HG02852 (cell line): ENCODE measurements at regions not wholly inside any gene's neighbourhood (a gene's known extent, or its start where the extent isn't known, plus 50 kb on each side); places are given as distances from the start of the nearest gene placed in this dataset.

Experiments
- ATAC-seq: cut with Tn5 transposase; IDR thresholded peaks from one replicate; pipeline ENCODE4 v1.9.1; 2021; ENCODE audit warnings: mild to moderate bottlenecking, moderate library complexity; ENCODE audit not compliant: unreplicated experiment

DNA sequence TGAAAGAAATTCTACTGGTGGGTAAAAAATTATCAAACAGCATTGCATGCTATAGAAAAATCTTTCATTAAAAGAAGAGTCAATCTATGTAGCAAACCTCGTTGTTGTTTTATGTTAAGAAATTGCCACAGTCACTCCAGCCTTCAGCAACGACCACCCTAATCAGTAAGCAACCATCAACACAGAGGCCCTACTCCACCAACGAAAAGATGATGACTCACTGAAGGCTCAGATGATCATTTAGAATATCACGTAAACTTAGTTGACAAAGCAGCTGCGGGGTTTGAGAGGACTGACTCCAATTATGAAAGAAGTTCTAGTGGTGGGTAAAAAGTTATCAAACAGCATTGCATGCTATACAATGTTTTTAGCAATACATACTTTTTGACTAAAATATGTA, 242.6 kb downstream of the DRD1 start:
- no peak for ATAC-seq

DNA sequence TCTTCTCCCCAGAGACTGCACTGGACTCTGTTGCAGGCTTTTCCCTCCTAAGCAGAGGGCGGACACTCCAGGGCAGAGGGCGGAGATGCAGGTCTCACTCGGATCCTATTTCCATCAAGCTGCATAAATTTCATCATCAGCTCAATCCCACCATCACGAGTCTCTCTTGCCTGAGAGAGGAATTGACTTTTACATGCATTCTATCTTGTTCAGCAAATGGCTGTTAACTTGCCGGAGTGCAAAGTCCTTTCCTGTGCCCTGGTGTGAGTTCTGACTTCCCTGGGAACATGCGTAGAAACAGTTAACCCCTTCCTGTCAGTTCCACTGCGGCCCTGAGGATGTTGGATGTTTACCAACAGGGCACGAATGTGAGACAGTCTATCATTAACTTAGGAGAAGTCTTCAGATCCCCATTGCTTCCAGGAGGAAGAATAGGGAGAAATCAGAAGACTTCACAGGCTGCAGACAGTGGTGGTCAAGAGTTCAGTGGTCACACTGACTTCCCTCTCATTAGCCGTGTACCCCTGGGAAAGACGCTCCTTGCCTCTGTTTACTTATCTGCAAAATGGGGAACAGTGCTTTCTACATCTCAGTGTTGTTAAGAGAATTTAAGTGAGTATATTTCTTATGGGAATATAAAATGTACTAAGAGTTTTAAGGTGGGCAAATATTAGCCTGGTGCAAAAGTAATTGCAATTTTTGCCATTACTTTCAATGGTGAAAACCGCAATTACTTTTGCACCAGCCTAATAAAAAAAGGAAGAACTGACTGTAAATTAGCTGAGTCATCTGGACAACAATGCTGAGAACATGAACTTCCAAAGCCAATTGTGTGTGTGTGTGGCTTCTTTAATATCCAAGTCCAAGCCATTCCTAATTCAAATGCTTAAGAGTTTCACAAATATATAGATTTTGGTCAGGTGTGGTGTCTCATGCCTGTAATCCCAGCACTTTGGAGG, 248.0 kb downstream of the DRD1 start:
- no peak for ATAC-seq

DNA sequence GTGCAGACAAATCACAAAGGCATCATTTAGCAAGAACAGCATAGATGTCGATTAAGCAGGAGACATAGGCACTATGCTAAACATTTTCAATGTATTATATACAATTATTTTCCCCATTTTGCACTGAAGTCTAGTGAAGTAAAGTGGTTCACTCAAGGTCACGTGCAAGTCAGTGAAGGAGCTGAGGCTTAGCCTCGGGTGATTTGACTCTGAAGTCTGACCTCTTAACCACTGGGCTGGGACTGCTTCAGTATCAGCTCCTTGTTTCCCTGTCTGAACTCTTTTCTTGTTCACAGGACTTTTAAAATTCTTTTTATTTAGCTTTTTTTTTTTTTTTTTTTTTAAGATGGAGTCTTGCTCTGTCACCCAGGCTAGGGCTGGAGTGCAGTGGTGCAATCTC, 262.7 kb downstream of the DRD1 start:
- no peak for ATAC-seq

DNA sequence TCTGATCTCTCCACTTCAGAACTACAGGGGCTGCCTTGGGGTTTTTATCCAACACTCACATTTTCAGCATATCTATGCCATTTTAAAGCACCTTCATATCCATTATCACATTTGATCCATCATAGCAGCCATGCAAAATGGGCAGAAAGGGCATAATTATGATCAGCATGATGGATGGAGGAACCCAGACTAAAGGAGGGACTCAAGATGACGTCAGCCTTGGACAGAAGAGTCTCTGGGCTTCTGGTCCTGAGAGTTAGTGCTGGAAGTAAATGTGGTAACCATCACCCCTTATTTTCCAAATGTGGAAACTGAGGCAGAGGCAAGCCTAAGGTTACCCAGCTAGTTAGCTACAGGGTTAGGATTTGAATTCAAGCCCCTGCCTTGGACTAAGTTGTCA, 273.1 kb downstream of the DRD1 start:
- ATAC-seq = no peak

DNA sequence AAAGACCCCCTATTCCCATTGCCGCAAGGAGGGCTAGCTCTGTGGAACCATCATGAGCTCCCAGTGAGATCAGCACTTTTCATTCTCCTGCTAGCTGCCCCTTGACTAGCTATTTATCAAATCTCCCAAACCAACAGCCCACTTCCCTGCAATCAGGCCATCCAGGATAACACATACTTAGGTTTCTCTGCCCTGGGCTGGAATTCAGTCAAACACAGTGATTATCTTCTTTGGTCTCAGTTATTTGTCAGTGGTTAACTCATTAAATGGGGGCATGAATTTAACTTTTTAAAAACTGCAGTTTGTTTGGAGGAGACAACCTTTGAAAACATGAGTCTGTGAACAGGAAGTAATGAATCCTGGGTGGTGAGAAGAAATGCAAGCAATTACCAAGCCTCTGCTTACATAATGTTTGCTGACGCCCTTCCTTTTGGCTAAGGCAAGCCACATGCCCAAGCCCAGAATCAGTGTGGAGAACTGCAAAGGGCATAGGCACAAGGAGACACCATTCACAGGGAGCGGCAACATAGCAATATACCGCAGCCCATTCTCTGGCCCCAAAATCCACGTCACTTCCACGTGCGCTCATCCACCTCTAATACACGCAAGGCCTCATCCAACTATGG, 275.0 kb downstream of the DRD1 start:
- no peak for ATAC-seq

DNA sequence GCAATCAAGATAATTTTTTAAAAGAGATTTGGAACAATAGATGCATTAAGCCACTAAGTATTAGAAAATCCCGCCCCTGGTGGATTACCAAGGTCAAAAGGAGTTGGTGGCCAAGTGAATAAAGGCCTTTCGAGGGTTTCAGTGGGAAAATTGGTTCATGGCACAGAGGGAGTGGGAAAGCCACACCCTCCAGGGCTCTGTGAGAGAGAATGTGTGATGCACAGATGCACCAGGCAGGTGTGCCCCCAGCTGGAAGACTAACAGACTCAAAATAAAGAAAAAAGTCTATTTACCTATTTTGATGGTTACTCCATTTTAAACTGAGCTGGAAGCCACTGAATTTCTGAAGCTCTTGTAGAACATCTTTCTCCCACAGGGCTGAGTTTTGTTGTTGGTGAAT, 278.0 kb downstream of the DRD1 start:
- no peak for ATAC-seq

DNA sequence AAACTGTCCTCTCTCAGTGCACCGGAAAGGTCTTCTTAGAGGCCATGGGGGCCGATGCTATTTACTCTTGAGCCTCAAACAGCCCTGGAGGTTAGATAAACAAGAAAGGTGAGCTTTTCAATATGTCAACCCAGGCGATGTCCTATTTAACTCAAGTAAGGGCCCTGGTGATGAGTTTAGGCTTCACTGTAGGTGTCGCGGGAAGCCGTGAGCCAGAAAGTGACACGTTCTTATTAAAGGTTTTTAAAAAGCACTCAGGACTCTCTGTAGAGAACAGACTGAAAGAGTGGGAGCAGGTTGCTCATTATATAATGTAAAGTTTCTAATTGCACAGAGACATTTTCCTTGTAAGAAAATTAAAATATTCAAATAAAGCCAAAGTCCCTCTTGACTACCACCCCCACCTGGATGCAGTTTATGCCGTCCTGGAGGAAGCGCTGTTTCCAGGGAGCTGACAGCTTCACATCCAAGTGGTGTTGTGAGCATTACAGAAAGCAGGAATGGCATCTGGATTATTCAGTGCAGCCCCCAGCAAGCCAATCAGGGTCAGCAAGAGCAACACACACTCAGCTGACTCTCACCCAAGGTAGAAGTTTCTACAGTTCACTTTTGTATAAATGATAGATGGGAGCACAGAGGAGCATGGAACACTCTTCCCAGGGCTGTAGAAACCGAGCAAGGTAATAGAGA, 280.3 kb downstream of the DRD1 start:
- ATAC-seq = no peak

DNA sequence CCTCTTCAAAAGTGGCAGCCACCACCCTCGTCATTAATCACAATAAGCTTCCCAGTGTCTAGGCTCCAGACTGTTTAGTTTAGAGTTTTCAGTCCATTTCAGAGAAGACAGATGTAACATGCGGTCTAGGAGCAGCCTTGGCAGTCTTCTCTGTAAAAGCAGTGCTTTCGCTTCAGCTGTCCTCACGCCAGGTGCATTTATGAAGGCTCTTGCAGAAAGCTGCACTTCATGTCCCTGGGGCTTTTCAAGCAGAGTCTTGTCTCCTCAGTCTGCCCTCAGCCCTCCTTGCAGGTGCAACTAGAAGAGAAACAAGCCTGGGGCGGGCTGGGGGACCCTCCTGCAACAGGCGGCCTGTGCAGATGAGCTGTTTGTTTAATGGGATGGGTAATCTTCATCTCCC, 281.9 kb downstream of the DRD1 start:
- no peak for ATAC-seq

DNA sequence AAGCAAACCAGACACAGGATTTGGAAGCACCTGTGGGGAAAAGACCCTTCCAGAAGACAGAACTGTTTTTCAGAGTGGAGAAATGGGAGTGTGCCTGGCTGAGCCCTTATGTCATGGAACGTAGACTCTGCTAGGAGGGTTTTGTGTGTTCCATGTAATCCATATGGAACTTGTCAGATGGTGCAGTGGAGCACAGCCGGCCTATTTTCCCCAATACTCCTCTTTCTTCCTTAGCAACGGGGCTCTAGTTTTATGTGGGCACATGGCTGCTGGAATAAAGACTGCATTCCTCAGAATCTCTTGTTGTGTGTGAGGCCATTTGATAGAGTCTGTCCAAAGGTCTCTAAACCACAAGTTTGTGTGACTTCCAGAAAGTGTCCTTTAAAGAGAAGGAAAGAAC, 284.0 kb downstream of the DRD1 start:
- ATAC-seq = no peak

DNA sequence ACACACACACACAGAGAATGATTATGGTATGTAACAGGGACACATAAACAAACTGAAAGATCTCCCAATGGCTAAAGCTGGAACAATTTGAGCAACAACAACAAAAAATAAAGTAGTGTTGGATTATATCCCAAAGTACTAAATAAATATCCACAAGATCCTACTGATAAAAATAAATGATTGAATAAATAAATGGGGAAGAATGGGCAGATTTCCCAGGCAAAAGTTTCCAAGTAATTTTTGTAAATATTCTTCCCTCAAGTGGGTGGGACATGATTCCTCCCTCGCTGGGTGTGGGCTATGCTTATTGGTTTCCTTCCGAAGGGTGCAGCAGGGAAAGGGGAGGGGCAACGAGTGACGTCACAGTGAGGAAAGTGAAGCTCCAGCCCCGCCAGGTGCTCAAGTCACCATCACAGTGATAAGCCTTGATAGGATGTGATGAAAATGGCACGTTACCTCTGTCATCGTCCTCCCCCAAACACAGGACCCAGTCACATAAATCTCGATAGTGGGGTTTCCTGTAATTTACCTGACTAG, 295.3 kb downstream of the DRD1 start:
- no peak for ATAC-seq

DNA sequence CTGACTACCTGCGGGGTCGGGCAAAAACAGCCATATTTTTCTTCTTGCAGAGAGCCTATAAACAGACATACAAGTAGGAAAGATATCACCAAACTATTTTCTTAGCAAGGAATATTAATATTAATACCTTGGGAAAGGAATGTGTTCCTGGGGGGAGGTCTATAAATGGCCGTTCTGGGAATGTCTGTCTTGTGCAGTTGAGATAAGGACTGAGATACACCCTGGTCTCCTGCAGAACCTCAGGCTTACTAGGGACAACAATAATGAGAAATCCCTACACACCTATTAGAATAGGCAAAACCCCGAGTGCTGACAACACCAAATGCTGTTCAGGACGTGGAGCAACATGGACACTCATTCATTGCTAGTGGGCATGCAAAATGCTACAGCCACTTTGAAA, 297.2 kb downstream of the DRD1 start:
- ATAC-seq = no peak

DNA sequence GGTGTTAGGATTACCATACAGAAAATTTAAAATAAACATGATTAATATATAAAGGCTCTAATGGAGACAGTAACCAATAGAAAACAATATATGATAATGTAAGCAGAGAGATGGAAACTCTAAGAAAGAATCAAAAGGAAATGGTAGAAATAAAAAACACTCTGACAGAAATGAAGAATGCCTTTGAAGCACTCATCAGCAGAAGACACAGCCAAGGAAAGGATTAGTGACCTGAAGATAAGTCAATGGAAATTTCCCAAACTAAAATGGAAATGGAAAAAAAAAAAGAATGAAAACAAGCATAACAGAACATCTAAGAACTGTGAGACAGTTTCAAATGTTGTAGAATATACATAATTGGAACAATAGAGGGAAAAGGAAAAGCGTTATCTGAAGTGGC, 302.6 kb downstream of the DRD1 start:
- ATAC-seq = no peak

DNA sequence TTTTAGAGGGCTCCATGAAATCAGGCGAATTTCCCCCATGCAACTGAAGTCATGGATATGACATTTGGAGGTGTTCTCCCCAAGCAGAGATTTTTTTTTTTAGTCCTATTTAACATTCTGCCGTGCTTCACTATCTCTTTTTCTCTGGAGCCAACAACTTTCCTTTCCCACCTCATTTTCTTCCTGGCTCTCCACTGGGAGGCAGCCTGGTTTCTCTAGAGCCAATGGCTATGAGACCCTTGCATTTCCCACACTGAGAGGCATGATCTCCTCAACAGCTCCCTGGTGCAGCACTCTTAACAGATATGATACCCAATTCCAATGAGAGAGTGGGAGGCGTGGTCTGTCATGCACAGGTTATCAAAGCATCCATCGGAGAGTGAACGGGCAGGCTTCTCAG, 310.8 kb downstream of the DRD1 start:
- ATAC-seq = no peak

DNA sequence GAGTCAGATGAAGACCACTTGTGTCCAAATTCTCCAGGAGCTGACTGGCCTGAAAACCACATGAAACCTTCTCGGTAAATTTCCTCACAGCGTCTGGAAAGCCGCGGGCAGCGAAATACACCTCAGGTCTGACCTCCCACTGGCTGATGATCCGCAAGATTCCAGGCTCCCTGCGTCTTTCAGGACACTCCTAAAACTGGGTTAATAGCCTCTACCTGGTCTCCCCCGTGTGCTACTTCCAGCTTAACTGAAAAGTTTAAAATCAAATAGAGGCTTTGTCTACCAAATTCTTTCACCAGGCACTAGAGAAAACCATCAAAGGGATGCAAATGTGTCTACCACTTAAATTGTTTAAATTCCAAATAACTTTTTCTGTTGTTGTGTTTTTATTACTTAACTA, 312.6 kb downstream of the DRD1 start:
- no peak for ATAC-seq

DNA sequence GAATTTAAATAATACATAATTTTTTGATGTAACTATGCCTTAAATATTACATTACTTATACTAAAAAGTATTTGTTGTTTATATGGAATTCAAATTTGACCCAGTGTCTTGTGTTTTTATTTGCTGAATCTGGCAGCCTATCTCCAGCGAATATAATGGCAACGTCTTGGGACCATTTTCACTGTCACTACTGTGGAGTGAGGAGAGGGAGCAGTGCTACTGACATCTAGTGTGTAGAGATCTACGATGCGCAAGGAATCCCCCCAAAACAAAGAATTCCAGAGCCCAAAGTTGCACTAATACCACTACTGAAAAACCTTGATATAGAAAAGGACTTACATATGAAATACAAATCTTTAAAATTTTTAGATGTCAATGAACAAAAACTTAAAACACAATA, 314.4 kb downstream of the DRD1 start:
- ATAC-seq = no peak

DNA sequence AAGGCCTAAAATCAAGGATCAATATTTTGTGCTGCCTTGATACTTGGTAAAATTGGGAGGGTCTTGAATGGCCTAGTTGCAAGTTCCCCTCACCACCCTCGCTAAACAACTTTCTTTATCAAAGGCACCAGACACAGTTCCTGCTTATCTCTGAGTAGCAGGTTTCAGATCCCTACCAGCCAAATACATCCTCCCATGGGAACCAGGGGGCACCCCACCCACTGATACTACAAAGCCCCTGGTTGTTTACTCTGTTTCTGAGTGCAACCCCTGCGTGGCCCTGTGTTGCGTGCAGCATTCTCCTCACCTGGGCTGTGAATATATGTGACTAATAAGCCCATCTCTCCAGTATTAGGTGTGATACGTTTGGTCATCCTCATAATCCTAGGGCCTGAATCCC, 314.9 kb downstream of the DRD1 start:
- no peak for ATAC-seq

DNA sequence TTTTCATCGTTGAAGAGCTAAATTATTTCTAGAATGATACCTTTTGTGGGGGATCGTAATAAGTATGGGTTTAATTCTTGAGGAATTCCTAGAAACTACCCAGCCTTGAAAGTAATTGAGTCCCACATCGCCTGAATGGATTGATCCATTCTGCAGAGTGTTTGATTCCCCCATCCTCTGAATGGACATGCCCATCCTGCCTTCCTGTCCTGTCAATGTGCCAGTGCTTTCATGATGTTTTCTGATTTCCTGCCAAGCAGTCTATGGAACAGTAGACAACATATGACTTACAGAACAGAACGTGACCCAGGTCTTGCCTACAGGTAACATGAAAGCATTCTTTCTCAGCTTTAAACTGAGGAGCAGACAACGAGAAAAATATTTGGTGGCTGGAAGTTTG, 319.2 kb downstream of the DRD1 start:
- no peak for ATAC-seq

DNA sequence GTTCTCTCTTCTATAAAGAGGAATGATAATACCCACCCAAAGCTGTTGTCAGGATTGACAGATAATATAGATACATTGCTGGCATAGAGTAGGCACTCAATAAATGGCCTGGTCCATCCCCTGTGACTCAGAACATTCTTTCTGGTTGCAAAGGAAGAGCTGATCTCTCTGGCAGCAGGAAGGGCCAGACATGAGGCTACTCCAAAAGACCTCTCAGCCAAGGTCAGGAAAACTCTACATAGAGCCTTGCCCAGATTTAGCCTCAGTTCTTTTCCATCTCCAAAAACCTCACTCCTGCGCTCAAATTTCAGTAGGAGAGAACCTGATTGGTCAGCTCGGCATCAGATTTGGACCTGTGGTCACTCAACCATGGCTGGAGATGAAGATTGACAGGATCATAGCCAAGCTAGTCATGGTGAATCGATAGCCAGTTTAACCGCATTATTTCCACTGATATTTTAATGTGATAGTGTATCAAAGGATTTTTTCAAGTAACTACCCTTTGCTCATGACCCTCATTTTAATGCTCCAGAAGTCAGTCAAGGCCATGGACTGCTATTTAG, 319.6 kb downstream of the DRD1 start:
- ATAC-seq = no peak

DNA sequence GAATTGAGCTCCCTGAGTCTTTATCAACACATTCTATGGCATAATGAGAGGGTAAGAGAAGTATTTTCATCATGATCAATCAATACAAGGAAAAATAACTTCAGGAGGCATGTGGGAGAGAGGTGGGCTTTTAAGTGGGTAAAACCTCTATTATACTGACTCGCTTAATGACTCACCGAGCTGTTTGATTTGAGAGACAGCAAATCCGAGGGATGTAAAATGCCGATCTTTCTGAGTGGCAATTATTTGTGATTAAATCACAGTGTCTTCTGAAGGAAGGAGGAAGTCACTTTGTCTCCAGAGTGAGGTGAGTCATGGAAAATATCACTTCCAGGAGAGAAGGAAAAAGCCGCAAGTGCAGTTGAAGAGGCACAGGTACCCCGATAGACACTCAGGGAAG, 320.4 kb downstream of the DRD1 start:
- ATAC-seq = no peak

DNA sequence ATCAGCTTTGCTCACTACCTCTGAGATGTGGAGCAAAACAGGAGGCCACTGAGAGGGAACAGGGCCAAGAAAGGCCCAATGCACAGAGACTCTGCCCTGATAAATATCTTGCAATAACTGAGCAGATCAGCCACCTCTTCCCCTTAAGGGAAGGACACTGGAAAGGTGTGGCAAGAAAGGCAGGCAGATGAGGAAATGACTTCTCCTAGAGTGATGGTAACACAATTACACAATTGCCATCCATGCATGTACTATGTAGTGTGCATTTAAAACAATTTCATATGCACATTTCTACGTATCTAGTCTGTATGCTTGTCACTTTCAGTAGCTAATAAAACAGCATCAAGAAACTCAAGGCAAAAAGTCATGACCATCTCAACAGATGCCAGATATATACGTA, 322.5 kb downstream of the DRD1 start:
- no peak for ATAC-seq

DNA sequence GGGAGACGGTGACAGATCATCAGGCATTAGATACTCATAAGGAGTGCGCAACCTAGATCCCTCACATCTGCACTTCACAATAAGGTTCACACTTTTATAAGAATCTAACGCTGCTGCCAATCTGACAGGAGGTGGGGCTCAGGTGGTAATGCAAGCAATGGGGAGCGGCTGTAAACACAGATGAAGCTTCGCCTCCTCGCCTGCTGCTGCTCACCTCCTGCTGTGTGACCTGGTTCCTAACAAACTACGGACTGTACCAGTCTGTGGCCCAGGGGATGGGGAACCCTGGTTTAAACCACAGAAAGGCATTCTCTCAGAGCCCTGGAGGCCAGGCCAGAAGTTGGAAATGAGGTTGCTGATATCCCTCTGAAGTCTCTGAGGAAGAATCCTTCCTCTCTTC, 323.6 kb downstream of the DRD1 start:
- no peak for ATAC-seq
